Activated CD4-positive, alpha-beta memory T cell treated with anti-CD3 and anti-CD28 coated beads for 36 hours (primary cell): ENCODE measurements at regions not wholly inside any gene's neighbourhood (a gene's known extent, or its start where the extent isn't known, plus 50 kb on each side); places are given as distances from the start of the nearest gene placed in this dataset.

Experiments
- CTCF ChIA-PET: fragments of 350-600 bp; sonication (Branson Sonifier 250); formaldehyde crosslinking; loops from one replicate; lab custom pipeline; 2021; ENCODE audit warnings: antibody characterized with exemption, inconsistent platforms; lab: Charles Lee
- POLR2A ChIA-PET: fragments of 350-600 bp; sonication (Branson Sonifier 250); formaldehyde crosslinking; loops from one replicate; lab custom pipeline; 2021; ENCODE audit warnings: antibody characterized with exemption; lab: Charles Lee
- DNase-seq: peaks from one replicate; pipeline ENCODE4 v3.0.0-alpha.2; 2020
- H3K27ac Mint-ChIP-seq: one replicate; pipeline ENCODE4 v1.8.0; 2021; ENCODE audit warnings: mixed read lengths
- H3K27me3 Mint-ChIP-seq: one replicate; pipeline ENCODE4 v1.8.0; 2021; ENCODE audit warnings: mixed read lengths
- H3K36me3 Mint-ChIP-seq: one replicate; pipeline ENCODE4 v1.8.0; 2021; ENCODE audit warnings: mixed read lengths
- H3K4me1 Mint-ChIP-seq: one replicate; pipeline ENCODE4 v1.8.0; 2021; ENCODE audit warnings: low read depth, mixed read lengths
- H3K4me3 Mint-ChIP-seq: one replicate; pipeline ENCODE4 v1.8.0; 2021; ENCODE audit warnings: mild to moderate bottlenecking, mixed read lengths
- H3K9me3 Mint-ChIP-seq: one replicate; pipeline ENCODE4 v1.8.0; 2021; ENCODE audit warnings: mixed read lengths
- intact Hi-C: fragments of 100-400 bp; cut with micrococcal nuclease; formaldehyde crosslinking; loops from one replicate; pipeline ENCODE4 v1.15.1; 2023

GRCh38 chr3:146306656-146307455 is 56.0 kb upstream of the PLSCR4 start:
- Mint-ChIP-seq H3K27ac (no peak overlapping the region), H3K4me1 (no peaks in the 10 kb centered on the region), H3K27me3 (no peaks in the 10 kb centered on the region), H3K9me3 (peaks cover 10% of the 10 kb centered on the region), H3K4me3 (no peak overlapping the region), H3K36me3 (no peaks in the 10 kb centered on the region)
- CTCF ChIA-PET: interaction anchor here (0.6 kb wide), 1 partner anchor 118 kb away, joined by 3 read pairs; no protein-coding TSS in a partner anchor
- POLR2A ChIA-PET: no interaction called here
- no peak for DNase-seq
- intact Hi-C loops: no loop called here

- CTCF ChIA-PET: interaction anchor here (0.6 kb wide), 1 partner anchor 117 kb away, joined by 3 read pairs; no protein-coding TSS in a partner anchor
- intact Hi-C loops: no loop called here
- Mint-ChIP-seq H3K4me3 (no peak overlapping the region), H3K27ac (no peak overlapping the region), H3K4me1 (no peaks in the 10 kb centered on the region), H3K27me3 (no peaks in the 10 kb centered on the region), H3K9me3 (peaks cover 9% of the 10 kb centered on the region), H3K36me3 (no peaks in the 10 kb centered on the region)
- DNase-seq: no peak
- POLR2A ChIA-PET: no interaction called here
Measured at GRCh38 chr3:146305808-146306423, 55.0 kb upstream of the PLSCR4 start.

GRCh38 chr3:146300768-146301167 is 49.9 kb upstream of the PLSCR4 start:
- H3K4me3 Mint-ChIP-seq: no peak overlapping the region
- intact Hi-C loops: no loop called here
- no peaks in the 10 kb centered on the region for H3K4me1 Mint-ChIP-seq
- H3K27ac Mint-ChIP-seq: no peak overlapping the region
- DNase-seq: no peak
- POLR2A ChIA-PET: no interaction called here
- CTCF ChIA-PET: no interaction called here
- peaks cover 5% of the 10 kb centered on the region for H3K9me3 Mint-ChIP-seq
- no peaks in the 10 kb centered on the region for H3K36me3 Mint-ChIP-seq
- H3K27me3 Mint-ChIP-seq: no peaks in the 10 kb centered on the region
